ENCODE measurements at regions not wholly inside any gene's neighbourhood (a gene's known extent, or its start where the extent isn't known, plus 50 kb on each side); places are given as distances from the start of the nearest gene placed in this dataset.

DNA sequence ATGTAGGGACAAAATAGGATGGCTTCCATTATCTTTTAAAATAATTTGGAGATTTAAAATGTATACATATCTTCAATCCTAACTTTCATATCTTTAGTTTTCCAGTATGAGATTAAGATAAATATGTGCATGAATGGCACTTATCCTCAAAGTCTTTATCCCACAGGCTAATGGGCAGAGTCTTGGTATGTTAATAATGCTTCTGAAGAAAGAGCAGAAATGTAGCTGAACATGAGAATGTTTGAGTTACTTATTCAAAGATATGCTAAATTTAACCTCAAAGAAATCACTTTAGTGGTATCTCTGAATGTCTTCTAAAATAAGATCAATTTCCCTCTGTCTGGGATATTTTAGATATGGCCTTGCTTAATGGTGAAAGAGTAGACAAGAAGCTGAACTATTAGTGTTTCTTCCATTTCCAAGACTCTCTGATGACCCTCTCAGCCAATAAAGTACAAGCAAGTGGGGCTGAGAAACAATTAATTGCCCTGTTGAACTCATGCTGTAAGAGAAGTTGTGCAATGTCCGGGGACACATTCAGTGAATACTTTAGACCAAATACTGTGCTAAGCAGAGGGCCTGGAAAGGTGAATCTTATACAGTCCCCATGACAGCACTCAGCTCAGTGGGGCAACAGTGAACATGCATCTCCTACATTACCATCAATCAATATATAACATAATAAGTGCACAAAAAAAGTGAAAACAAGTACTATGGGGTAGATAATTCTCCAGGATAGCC is 50.0 kb upstream of the ADAMTSL1 start:
- no peak for DNase-seq (ENCODE audit: missing footprints)
- no peak for ATAC-seq
- intact Hi-C loops (cut with DNase I) = no loop called here

Data from Right ventricle myocardium inferior (tissue), 1 donor.